Kidney (tissue), 13 donors: ENCODE measurements at regions not wholly inside any gene's neighbourhood (a gene's known extent, or its start where the extent isn't known, plus 50 kb on each side); places are given as distances from the start of the nearest gene placed in this dataset.

Source experiments
- DNase-seq, 5 donors: peaks; one replicate each; pipeline ENCODE4 v3.0.0-alpha.2; 2013 to 2020
- FAIRE-seq: peaks from 2 replicates; lab custom pipeline; 2012; peaks lifted over from hg19 to GRCh38; lab: Jason Lieb, UNC
- H3K27ac ChIP-seq, 2 donors: one replicate each; pipeline ENCODE4 v1.7.0; 2013; ENCODE audit warnings: low read depth in 2 of 2, low read length in 2 of 2, inconsistent platforms in 1 of 2
- H3K27me3 ChIP-seq: one replicate; pipeline ENCODE4 v1.7.1; 2013; ENCODE audit warnings: low read length, inconsistent platforms; ENCODE audit not compliant: control insufficient read depth, insufficient read depth
- H3K36me3 ChIP-seq, 3 donors: one replicate each; pipeline versions ENCODE4 v1.7.0 to v1.7.1; 2013; ENCODE audit warnings: low read length in 3 of 3, control low read depth in 1 of 3, inconsistent platforms in 1 of 3; ENCODE audit not compliant: insufficient read depth in 3 of 3, control insufficient read depth in 2 of 3
- H3K4me1 ChIP-seq, 3 donors: one replicate each; pipeline versions ENCODE4 v1.7.0 to v1.7.1; 2013; ENCODE audit warnings: low read length in 3 of 3, inconsistent platforms in 1 of 3, low read depth in 1 of 3; ENCODE audit not compliant: control insufficient read depth in 2 of 3, insufficient read depth in 2 of 3
- H3K4me3 ChIP-seq, 3 donors: one replicate each; pipeline versions ENCODE4 v1.7.0 to v1.8.1; 2013; ENCODE audit warnings: low read length in 3 of 3, control low read depth in 1 of 3, inconsistent platforms in 1 of 3
- H3K9ac ChIP-seq, 3 donors: one replicate each; pipeline versions ENCODE4 v1.7.0 to v1.7.1; 2013; ENCODE audit warnings: low read length in 3 of 3, control low read depth in 1 of 3, inconsistent platforms in 1 of 3
- H3K9me3 ChIP-seq, 3 donors: one replicate each; pipeline versions ENCODE4 v1.7.0 to v1.7.1; 2013; ENCODE audit warnings: low read length in 3 of 3, control low read depth in 1 of 3, inconsistent platforms in 1 of 3; ENCODE audit not compliant: control insufficient read depth in 2 of 3, insufficient read depth in 1 of 3
- CTCF ChIP-seq: IDR thresholded peaks from 3 replicates; pipeline ENCODE4 v1.5.1; 2012; ENCODE audit warnings: mild to moderate bottlenecking, moderate library complexity, borderline replicate concordance; ENCODE audit not compliant: insufficient read depth; ENCODE audit errors: extremely low read depth
- intact Hi-C: fragments of 100-400 bp; cut with DNase I; formaldehyde crosslinking; loops from one replicate; pipeline ENCODE4 v1.11.1; 2022
- donor health status: control.
- donor health status: control.
- donor health status: control.
- donor health status: control.
- donor health status: control.
- donor health status: DM: yes; HTN: yes; CAD: no.
- donor health status: Normal renal cell carcinoma (clear cell type).

- H3K9ac ChIP-seq, result no peak overlapping the region
- H3K4me1 ChIP-seq, result no peaks in the 10 kb centered on the region
- H3K36me3 ChIP-seq, result no peaks in the 10 kb centered on the region
- H3K27ac ChIP-seq, result no peak overlapping the region
- FAIRE-seq, result no peak
- TF ChIP-seq CTCF, result no peak
- H3K4me3 ChIP-seq, result no peak overlapping the region
- H3K9me3 ChIP-seq, result no peaks in the 10 kb centered on the region
- no peaks in the 10 kb centered on the region for H3K27me3 ChIP-seq
- intact Hi-C loops, result no loop called here
- no peak for DNase-seq
Observed at GRCh38 chr3:25023876-25024275, 404.2 kb upstream of the RARB start.

DNA sequence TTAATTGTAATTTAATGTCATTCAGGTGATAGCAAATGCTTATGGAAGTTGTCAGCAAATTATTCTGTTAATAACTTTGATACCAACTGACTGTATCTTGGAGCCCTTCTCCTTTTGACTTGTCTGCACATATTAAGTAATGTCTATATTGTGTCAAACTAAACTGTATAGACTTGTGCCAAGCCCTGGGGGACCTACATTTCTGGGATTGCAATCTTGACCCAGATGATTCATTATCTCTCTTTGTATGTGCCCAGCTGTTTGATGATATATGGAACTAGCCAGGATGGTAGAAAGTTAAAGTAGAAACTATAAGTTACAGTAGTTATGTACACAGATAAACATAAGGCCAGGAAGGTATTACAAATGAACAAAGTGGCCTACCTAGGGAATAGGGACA lies 402.8 kb upstream of the RARB start:
- H3K4me1 ChIP-seq, result no peaks in the 10 kb centered on the region
- no peak overlapping the region for H3K4me3 ChIP-seq
- intact Hi-C loops, result no loop called here
- H3K27me3 ChIP-seq, result no peaks in the 10 kb centered on the region
- H3K27ac ChIP-seq, result no peak overlapping the region
- no peak for TF ChIP-seq CTCF
- DNase-seq, result no peak
- H3K9ac ChIP-seq, result no peak overlapping the region
- H3K36me3 ChIP-seq, result no peaks in the 10 kb centered on the region
- no peaks in the 10 kb centered on the region for H3K9me3 ChIP-seq
- no peak for FAIRE-seq

- H3K9me3 ChIP-seq, result no peaks in the 10 kb centered on the region
- no peaks in the 10 kb centered on the region for H3K27me3 ChIP-seq
- H3K27ac ChIP-seq, result no peak overlapping the region
- no peak overlapping the region for H3K9ac ChIP-seq
- TF ChIP-seq CTCF, result no peak
- no peak overlapping the region for H3K4me3 ChIP-seq
- peak in 1 of 5 donors; percentile 80 for DNase-seq
- H3K4me1 ChIP-seq, result no peaks in the 10 kb centered on the region
- intact Hi-C loops, result no loop called here
- no peaks in the 10 kb centered on the region for H3K36me3 ChIP-seq
- no peak for FAIRE-seq
Observed at GRCh38 chr3:25027650-25028049, 400.4 kb upstream of the RARB start.

- no peak for TF ChIP-seq CTCF
- no peaks in the 10 kb centered on the region for H3K27me3 ChIP-seq
- no peaks in the 10 kb centered on the region for H3K4me1 ChIP-seq
- FAIRE-seq (no peak), DNase-seq (no peak)
- no peak overlapping the region for H3K9ac ChIP-seq
- H3K9me3 ChIP-seq, result no peaks in the 10 kb centered on the region
- intact Hi-C loops, result no loop called here
- no peak overlapping the region for H3K27ac ChIP-seq
- H3K4me3 ChIP-seq, result no peak overlapping the region
- no peaks in the 10 kb centered on the region for H3K36me3 ChIP-seq
Observed at GRCh38 chr3:25029820-25030219, 398.2 kb upstream of the RARB start.
